Pancreas (tissue), 10 donors: ENCODE measurements at regions not wholly inside any gene's neighbourhood (a gene's known extent, or its start where the extent isn't known, plus 50 kb on each side); places are given as distances from the start of the nearest gene placed in this dataset.
"Not testable (repeated sequence)": the region's sequence is repeated elsewhere in the genome, so short reads cannot be mapped to it uniquely, and the experiment has no call there.

Source experiments
- ATAC-seq, 4 donors: fragments of 200-7000 bp; cut with Tn5 transposase; one replicate each; pipeline versions ENCODE4 v1.8.0 to v1.9.1; 2020; ENCODE audit warnings: mild to moderate bottlenecking in 4 of 4, moderate library complexity in 4 of 4
- DNase-seq, 6 donors: peaks; one replicate each; pipeline ENCODE4 v3.0.0-alpha.2; 2020
- FAIRE-seq: peaks from 2 replicates; lab custom pipeline; 2012; peaks lifted over from hg19 to GRCh38; lab: Jason Lieb, UNC
- H3K27ac ChIP-seq, 4 donors: fragments of 200-600 bp; sonication (generic); 1 replicate in 3 of 4; 2 replicates in 1 of 4; pipeline versions ENCODE4 v1.5.0 to v1.8.0; 2020
- H3K27me3 ChIP-seq, 4 donors: fragments of 200-600 bp; one replicate each; pipeline ENCODE4 v1.8.0; 2021
- H3K36me3 ChIP-seq, 3 donors: fragments of 200-600 bp; sonication (generic) in 1 of 3; one replicate each; pipeline versions ENCODE4 v1.5.0 to v1.8.0; 2020 to 2021
- H3K4me1 ChIP-seq, 3 donors: fragments of 200-600 bp; one replicate each; pipeline ENCODE4 v1.8.0; 2021
- H3K4me3 ChIP-seq, 4 donors: fragments of 200-600 bp; sonication (generic) in 2 of 4; one replicate each; pipeline versions ENCODE4 v1.5.0 to v1.8.0; 2020 to 2021
- H3K9me3 ChIP-seq, 4 donors: fragments of 200-600 bp; one replicate each; pipeline ENCODE4 v1.8.0; 2021
- WGBS, 2 donors: extraction: QIAGEN DNeasy Blood & Tissue Kit; methylation state at CpG; one replicate each; pipeline ENCODE4 v1.1.7; 2013; 5-methylcytosine and 5-hydroxymethylcytosine counted together
- intact Hi-C, 3 donors: fragments of 100-400 bp; cut with DNase I; formaldehyde crosslinking; loops; one replicate each; pipeline versions ENCODE4 v1.11.1 to v1.14.2; 2022
- TF ChIP-seq, protein P1 (sequence below), 4 donors: fragments of 200-600 bp; sonication (generic) in 3 of 4; IDR thresholded peaks; one replicate each; pipeline versions ENCODE4 v1.5.0 to v1.8.0; 2021; ENCODE audit warnings: antibody characterized with exemption in 4 of 4
- donor health status: healthy with polysubstance abuse.
- donor health status: DM: no; HTN: no; CAD: no; lungs with moderate emphysema.
- donor health status: DM: no; HTN: no; CAD: no.
- donor health status: control.
- donor health status: control.
- donor health status: Bipolar disorder and iron deficiency.
- donor health status: DM: yes; HTN: yes; CAD: no.
- donor health status: DM: no; HTN: no; CAD: no.
- donor health status: DM: no; HTN: no; CAD: no.
- donor health status: DM: yes; HTN: yes; CAD: no.

DNA sequence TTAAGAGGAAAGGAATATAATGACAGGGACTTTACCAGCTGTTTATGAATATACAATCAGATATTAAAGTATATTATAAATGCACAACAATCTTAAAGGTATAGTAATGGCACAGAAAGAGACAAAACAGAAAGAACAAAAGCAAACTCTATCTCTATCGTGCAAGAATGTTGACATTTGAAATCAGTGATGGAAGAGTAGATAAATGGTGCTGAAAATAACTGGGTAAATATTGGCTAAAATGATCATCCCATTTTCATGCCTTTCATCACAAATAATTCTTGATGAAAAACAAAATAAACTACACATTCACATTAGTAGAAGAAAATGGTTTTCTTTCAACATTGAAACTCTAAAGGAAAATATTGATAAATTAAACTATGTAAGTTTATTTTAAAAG is 495.9 kb downstream of the IRS1 start:
- FAIRE-seq, result no peak
- no peak for DNase-seq
- no peak for ATAC-seq
- Histone ChIP-seq H3K27me3 (no peaks in the 10 kb centered on the region), H3K9me3 (no peaks in the 10 kb centered on the region), H3K4me3 (no peak overlapping the region), H3K36me3 (no peaks in the 10 kb centered on the region), H3K4me1 (peaks cover 0 to 9% (median 4%) of the 10 kb centered on the region in 3 donors), H3K27ac (no peak overlapping the region)
- intact Hi-C loops, result no loop called here
- TF ChIP-seq, protein P1, sequence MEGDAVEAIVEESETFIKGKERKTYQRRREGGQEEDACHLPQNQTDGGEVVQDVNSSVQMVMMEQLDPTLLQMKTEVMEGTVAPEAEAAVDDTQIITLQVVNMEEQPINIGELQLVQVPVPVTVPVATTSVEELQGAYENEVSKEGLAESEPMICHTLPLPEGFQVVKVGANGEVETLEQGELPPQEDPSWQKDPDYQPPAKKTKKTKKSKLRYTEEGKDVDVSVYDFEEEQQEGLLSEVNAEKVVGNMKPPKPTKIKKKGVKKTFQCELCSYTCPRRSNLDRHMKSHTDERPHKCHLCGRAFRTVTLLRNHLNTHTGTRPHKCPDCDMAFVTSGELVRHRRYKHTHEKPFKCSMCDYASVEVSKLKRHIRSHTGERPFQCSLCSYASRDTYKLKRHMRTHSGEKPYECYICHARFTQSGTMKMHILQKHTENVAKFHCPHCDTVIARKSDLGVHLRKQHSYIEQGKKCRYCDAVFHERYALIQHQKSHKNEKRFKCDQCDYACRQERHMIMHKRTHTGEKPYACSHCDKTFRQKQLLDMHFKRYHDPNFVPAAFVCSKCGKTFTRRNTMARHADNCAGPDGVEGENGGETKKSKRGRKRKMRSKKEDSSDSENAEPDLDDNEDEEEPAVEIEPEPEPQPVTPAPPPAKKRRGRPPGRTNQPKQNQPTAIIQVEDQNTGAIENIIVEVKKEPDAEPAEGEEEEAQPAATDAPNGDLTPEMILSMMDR (IDR thresholded peaks at IDR 0.05), result no peak
- 8 to 11% methylated on average over 1 of the region's 1 CpG for WGBS, 2 donors

DNA sequence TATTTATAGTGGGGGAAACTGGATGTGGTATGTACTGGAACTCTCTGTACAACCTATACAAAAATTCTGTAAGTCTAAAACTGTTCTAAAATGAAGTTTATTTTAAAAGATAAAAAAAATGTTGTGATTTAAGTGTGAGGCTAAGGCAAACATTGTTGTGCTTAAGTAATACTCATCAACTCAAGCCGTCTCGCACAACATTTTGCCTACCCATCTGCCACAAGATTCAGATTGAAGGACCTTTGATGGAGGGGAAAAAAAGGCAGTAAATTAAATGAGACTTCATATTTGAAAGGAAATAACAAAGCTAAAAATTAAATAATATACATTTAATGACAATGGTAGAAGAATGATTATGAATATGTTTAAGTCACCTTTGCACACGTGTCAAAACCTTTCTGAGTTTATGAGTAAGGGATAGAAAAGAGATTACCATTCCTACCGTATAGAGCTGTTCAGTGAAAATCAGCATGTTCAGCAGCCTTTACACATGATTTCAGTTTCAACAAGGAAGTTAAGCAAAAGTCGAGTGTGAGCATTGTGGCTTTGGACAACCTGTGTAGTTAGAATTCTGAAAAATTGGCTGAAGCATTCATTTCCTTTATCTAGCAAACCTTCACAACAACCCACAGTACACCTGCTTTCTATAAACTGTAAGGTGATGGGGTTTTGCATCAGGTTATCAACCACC is 499.3 kb downstream of the IRS1 start:
- no peak for FAIRE-seq
- intact Hi-C loops, result no loop called here

DNA sequence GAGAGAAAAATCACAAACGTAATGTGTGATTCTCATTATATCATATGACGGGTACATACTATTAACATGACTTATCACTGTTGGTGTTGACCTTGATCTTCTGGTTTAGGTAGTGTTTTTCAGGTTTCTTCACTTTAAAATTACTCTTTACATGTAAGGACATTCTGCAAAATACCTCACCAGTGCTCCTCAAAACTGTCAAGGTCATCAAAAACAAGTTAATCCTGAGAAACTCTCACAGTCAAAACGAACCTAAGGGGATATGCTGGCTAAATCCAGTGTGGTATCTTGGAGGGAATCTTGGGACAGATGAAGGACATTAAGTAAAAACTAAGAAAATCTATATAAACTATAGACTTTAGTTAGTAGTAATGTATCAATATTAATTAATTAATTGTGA is 499.8 kb downstream of the IRS1 start:
- H3K4me1 ChIP-seq, result no peaks in the 10 kb centered on the region
- no peak for ATAC-seq
- DNase-seq, result no peak
- intact Hi-C loops, result no loop called here
- TF ChIP-seq, protein P1 (IDR thresholded peaks at IDR 0.05), result no peak
- H3K36me3 ChIP-seq, result no peaks in the 10 kb centered on the region
- no peak overlapping the region for H3K27ac ChIP-seq
- FAIRE-seq, result no peak
- 38 to 46% methylated on average over 3 of the region's 3 CpGs for WGBS, 2 donors
- no peaks in the 10 kb centered on the region for H3K9me3 ChIP-seq
- no peaks in the 10 kb centered on the region for H3K27me3 ChIP-seq
- no peak overlapping the region for H3K4me3 ChIP-seq

More for the DNA sequence above, 499.3 kb downstream of the IRS1 start:
- H3K27me3 ChIP-seq, result no peaks in the 10 kb centered on the region
- H3K4me3 ChIP-seq, result no peak overlapping the region
- H3K36me3 ChIP-seq, result no peaks in the 10 kb centered on the region
- H3K9me3 ChIP-seq, result no peaks in the 10 kb centered on the region
- ATAC-seq (no peak), DNase-seq (no peak)
- TF ChIP-seq, protein P1 (IDR thresholded peaks at IDR 0.05), result no peak
- no peaks in the 10 kb centered on the region for H3K4me1 ChIP-seq
- WGBS, 2 donors, result 75 to 82% methylated on average over 5 of the region's 5 CpGs
- H3K27ac ChIP-seq, result no peak overlapping the region

DNA sequence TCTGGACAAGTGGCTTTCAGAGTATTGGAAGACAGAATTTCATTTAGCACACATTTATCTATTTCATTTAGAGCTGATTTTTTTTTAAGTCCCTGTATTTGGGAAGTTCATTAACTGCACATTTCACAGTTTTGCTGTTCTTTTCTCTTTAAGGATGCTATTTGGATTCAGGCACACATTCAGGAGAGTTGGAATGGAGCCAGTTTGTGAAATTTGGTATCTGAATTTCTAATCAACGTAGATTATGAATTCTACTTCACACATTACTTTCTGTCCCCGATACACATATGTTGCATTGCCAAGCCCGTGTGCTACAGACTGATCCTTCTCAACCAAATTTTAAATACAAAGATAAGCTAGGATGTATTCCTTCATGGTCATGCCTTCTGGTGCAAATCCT is 503.9 kb downstream of the IRS1 start:
- no peak for FAIRE-seq
- 76 to 81% methylated on average over 3 of the region's 3 CpGs for whole genome bisulfite sequencing, 2 donors

DNA sequence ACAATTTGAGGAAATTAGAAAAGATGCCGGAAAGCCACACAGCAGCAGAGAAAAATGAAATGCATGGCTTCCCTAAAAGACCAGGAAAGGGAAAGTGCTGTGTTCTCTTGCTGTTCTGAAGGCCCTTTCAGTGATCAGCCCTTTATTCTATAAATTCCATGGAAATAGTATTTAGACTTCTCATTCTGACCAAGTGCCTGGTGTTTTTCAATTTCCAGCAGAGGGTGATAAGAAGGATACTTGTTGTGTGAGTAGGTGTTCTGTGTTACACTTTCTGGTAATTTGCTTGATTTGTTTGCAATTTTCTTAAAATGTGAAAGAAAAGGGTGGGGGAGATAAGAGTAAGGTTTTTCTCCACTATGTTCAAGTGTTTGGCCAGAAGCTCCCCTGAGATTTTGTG is 504.5 kb downstream of the IRS1 start:
- 0 to 2% methylated on average over 1 of the region's 1 CpG for WGBS, 2 donors
- Histone ChIP-seq H3K9me3 (no peaks in the 10 kb centered on the region), H3K36me3 (no peaks in the 10 kb centered on the region), H3K4me3 (no peak overlapping the region), H3K4me1 (no peaks in the 10 kb centered on the region), H3K27me3 (no peaks in the 10 kb centered on the region), H3K27ac (no peak overlapping the region)
- no peak for FAIRE-seq
- intact Hi-C loops, result no loop called here
- ATAC-seq, result no peak
- TF ChIP-seq, protein P1 (IDR thresholded peaks at IDR 0.05), result no peak
- DNase-seq, result no peak

More for the DNA sequence above, 503.9 kb downstream of the IRS1 start:
- ATAC-seq (no peak), DNase-seq (no peak)
- no peaks in the 10 kb centered on the region for H3K27me3 ChIP-seq
- no peaks in the 10 kb centered on the region for H3K4me1 ChIP-seq
- TF ChIP-seq, protein P1 (IDR thresholded peaks at IDR 0.05), result no peak
- H3K4me3 ChIP-seq, result no peak overlapping the region
- intact Hi-C loops, result no loop called here
- no peak overlapping the region for H3K27ac ChIP-seq
- H3K36me3 ChIP-seq, result no peaks in the 10 kb centered on the region
- H3K9me3 ChIP-seq, result no peaks in the 10 kb centered on the region

DNA sequence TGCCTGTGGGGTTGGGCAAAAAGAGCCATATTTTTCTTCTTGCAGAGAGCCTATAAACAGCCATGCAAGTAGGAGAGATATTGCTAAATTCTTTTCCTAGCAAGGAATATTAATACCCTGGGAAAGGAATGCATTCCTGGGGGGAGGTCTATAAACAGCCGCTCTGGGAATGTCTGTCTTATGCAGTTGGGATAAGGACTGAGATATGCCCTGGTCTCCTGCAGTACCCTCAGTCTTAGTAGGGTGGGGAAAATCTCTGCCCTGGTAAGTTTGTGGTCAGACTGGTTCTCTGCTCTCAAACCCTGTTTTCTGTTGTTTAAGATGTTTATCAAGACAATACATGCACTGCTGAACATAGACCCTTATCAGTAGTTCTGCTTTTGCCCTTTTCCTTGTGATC is 508.3 kb downstream of the IRS1 start:
- ATAC-seq, H3K4me1 ChIP-seq, H3K36me3 ChIP-seq, intact Hi-C loops, H3K27me3 ChIP-seq, H3K27ac ChIP-seq, FAIRE-seq, H3K4me3 ChIP-seq, H3K9me3 ChIP-seq, DNase-seq: not testable (repeated sequence)
- 94 to 95% methylated on average over 1 of the region's 1 CpG for WGBS, 2 donors
